ENCODE measurements at regions not wholly inside any gene's neighbourhood (a gene's known extent, or its start where the extent isn't known, plus 50 kb on each side); places are given as distances from the start of the nearest gene placed in this dataset.

DNA sequence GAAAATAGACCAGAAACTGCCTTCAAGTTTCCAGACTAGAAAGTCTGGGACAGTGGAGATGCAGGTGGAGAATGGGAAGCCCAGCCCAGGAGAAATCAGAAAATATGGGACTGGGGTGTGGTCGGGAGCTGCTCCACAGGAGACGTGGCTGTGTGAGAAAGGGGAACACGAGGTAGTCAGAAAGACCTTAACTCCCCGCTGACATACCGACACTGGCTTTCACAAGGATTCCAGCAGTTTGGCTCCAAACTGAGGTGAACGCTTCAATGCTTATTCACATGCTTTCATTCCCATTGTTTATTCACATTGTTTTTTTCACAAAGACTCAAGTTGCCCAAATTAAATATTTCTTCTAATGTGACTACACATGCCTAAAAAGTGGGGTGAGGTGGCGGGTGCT is 111.5 kb upstream of the SLCO3A1 start:
- TF ChIP-seq, protein P1, sequence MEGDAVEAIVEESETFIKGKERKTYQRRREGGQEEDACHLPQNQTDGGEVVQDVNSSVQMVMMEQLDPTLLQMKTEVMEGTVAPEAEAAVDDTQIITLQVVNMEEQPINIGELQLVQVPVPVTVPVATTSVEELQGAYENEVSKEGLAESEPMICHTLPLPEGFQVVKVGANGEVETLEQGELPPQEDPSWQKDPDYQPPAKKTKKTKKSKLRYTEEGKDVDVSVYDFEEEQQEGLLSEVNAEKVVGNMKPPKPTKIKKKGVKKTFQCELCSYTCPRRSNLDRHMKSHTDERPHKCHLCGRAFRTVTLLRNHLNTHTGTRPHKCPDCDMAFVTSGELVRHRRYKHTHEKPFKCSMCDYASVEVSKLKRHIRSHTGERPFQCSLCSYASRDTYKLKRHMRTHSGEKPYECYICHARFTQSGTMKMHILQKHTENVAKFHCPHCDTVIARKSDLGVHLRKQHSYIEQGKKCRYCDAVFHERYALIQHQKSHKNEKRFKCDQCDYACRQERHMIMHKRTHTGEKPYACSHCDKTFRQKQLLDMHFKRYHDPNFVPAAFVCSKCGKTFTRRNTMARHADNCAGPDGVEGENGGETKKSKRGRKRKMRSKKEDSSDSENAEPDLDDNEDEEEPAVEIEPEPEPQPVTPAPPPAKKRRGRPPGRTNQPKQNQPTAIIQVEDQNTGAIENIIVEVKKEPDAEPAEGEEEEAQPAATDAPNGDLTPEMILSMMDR (IDR thresholded peaks at IDR 0.05): no peak
- Histone ChIP-seq H3K27me3 (no peaks in the 10 kb centered on the region), H3K4me1 (no peaks in the 10 kb centered on the region), H3K9me3 (no peaks in the 10 kb centered on the region), H3K36me3 (no peaks in the 10 kb centered on the region), H3K27ac (no peak overlapping the region), H3K4me3 (no peak overlapping the region)
- intact Hi-C loops (cut with DNase I): no loop called here
- ATAC-seq (no peak), DNase-seq (no peak)

DNA sequence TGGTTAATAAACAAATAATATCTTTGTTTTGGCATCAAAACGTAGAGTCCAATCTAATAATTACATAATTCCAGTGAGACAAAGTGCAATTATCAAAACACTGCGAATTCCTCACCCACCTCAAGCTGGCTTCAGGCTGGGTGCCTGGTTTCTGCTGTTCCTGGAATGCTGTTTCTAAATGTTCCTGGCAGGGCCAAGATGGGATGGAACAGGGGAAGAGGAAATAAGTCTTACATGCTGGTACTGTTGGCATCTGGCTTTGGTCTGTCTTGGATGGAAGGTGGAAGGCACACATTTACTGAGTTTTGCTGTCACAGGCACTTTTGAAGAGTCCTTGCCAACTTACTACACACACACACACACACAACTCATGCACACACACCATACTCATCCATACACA is 101.9 kb upstream of the SLCO3A1 start:
- Histone ChIP-seq H3K9me3 (no peaks in the 10 kb centered on the region), H3K27ac (no peak overlapping the region), H3K4me1 (no peaks in the 10 kb centered on the region), H3K27me3 (no peaks in the 10 kb centered on the region), H3K4me3 (no peak overlapping the region), H3K36me3 (no peaks in the 10 kb centered on the region)
- TF ChIP-seq, protein P1 (IDR thresholded peaks at IDR 0.05): no peak
- intact Hi-C loops (cut with DNase I): no loop called here
- no peak for ATAC-seq
- DNase-seq: no peak

DNA sequence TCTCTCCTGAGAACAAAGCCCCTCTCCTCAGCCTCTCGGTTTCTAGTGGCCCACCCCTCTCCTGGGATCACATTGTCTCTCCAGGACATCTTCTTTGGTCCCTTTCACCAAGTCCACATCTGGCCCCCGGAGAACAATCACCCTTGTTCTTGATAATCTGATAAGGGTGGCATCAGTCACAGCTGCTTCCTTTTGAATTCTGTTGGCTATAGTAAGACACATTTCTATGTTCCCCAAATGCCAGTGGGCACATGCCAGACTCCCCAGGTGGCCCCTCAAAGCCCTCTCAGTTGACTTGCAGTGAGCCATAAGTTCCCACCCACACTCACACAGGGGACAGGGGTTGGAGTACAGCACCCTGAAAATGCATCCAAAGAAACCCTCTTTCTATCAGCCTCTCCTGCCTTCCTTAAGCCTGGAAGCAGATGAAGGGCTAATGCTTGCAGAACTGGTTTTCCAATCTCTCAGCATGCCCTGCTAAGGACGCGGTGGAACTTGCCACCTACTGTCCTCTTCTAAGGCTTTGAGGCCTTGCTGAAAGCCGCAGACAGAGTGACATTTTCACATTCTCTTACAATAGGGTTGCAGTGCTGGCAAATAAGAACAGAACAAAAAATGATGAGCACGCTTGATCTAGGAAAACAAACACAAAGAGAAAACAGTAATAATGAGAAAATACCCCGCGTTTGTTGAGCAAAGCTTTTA is 101.3 kb upstream of the SLCO3A1 start:
- Histone ChIP-seq H3K36me3 (no peaks in the 10 kb centered on the region), H3K4me1 (no peaks in the 10 kb centered on the region), H3K27me3 (no peaks in the 10 kb centered on the region), H3K27ac (no peak overlapping the region), H3K9me3 (no peaks in the 10 kb centered on the region), H3K4me3 (no peak overlapping the region)
- ATAC-seq (no peak), DNase-seq (no peak)
- intact Hi-C loops (cut with DNase I): no loop called here
- TF ChIP-seq, protein P1 (IDR thresholded peaks at IDR 0.05): no peak

DNA sequence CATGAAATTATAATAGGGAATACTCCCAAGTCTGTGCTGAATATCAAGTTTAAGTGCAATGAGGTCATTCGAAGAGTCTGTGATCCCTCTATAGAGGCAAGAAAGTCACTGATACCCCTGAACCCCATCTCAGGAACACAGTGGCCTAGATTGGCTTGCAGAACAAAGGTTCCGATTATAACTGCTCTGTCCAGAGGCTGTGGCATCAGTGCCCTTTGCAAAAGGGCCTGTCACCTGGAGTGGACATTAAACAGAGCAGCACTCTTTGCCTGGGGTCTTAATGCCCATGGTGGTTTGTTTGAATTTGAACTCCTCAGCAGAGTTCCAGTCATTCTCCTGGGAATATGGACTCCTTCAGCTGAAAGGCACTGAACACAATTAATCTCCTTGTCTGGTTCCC is 93.9 kb upstream of the SLCO3A1 start:
- intact Hi-C loops (cut with DNase I): no loop called here
- TF ChIP-seq, protein P1 (IDR thresholded peaks at IDR 0.05): no peak
- ATAC-seq (no peak), DNase-seq (no peak)
- Histone ChIP-seq H3K36me3 (no peaks in the 10 kb centered on the region), H3K27ac (no peak overlapping the region), H3K27me3 (no peaks in the 10 kb centered on the region), H3K4me3 (no peak overlapping the region), H3K4me1 (no peaks in the 10 kb centered on the region), H3K9me3 (no peaks in the 10 kb centered on the region)

DNA sequence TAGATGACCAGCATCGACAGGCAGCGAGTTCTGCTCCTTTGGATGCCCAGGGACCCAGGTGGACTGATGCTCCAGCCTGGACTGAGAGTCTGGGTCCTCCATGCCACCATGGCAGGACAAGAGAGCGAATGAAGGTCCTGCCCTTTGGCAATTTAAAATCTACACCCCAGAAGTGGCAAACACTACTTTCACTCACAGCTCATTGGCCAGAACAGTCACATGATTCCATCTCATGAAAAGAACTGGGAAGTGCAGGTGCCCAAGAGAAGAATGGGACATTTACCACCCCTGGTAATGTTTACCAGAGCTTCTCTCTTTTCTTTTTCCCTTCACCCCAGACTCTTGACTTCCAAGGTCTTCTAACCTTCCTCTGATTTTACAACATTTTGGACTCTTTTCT is 87.8 kb upstream of the SLCO3A1 start:
- TF ChIP-seq, protein P1 (IDR thresholded peaks at IDR 0.05): no peak
- H3K27me3 ChIP-seq: no peaks in the 10 kb centered on the region
- no peak overlapping the region for H3K4me3 ChIP-seq
- no peak overlapping the region for H3K27ac ChIP-seq
- no peak for DNase-seq
- no peaks in the 10 kb centered on the region for H3K4me1 ChIP-seq
- no peaks in the 10 kb centered on the region for H3K36me3 ChIP-seq
- intact Hi-C loops (cut with DNase I): no loop called here
- ATAC-seq: no peak
- H3K9me3 ChIP-seq: no peaks in the 10 kb centered on the region

DNA sequence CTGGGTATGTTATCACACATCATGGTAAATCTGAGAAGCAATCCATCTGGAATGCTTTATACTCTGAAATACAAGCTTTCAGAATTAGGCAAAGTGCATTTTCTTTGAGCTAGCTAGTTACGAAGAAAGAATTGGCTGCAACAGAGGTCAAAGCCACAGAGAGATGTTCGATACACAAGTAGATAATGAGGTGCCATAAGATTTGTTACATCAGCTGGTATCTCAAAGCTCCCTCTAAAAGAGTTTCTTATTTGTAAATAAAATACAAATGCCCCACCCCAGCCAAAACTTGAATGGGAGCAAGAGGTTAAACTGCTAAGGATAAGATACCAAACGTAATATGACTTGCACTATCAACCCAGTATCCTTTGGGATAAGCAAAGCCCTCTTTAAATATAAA is 84.0 kb upstream of the SLCO3A1 start:
- Histone ChIP-seq H3K36me3 (no peaks in the 10 kb centered on the region), H3K27me3 (no peaks in the 10 kb centered on the region), H3K4me1 (no peaks in the 10 kb centered on the region), H3K9me3 (no peaks in the 10 kb centered on the region), H3K4me3 (no peak overlapping the region), H3K27ac (no peak overlapping the region)
- ATAC-seq: no peak
- TF ChIP-seq, protein P1 (IDR thresholded peaks at IDR 0.05): no peak
- DNase-seq: no peak
- intact Hi-C loops (cut with DNase I): no loop called here

All from upper lobe of right lung (tissue), 1 donor.